Heart left ventricle (tissue), 13 donors: ENCODE measurements at regions not wholly inside any gene's neighbourhood (a gene's known extent, or its start where the extent isn't known, plus 50 kb on each side); places are given as distances from the start of the nearest gene placed in this dataset.

Experiments used
- CTCF ChIP-seq, 12 donors: fragments of 200-600 bp; sonication (generic) in 4 of 12; IDR thresholded peaks; one replicate each; pipeline versions ENCODE4 v1.5.0 to v1.8.0; 2018 to 2022; ENCODE audit warnings: antibody characterized with exemption in 12 of 12, mild to moderate bottlenecking in 5 of 12
- POLR2A ChIP-seq, 2 donors: fragments of 450-650 bp; IDR thresholded peaks; one replicate each; pipeline ENCODE4 v1.6.1; 2017; ENCODE audit warnings: antibody characterized with exemption in 2 of 2, mild to moderate bottlenecking in 2 of 2, moderate library complexity in 2 of 2
- donor health status: ischemic (EF 13 %, LVEDD 7.1; RV severe dilation, severe dysfunction).
- donor health status: DM: no; HTN: yes; CAD: no.
- donor health status: DM: no; HTN: no; CAD: no.
- donor health status: ischemic (EF 25% LVEDD 6.9; RV normal size, moderate dysfunction).
- donor health status: ischemic (EF 25% LVEDD 5.7; RV mildly dilated, moderate dysfunction).
- donor health status: ischemic (EF 35%, LVEDD 5.7; RV mildly dilated, moderate dysfunction).
- donor health status: nonischemic (EF 11% LVEDD 7.7; RV severe dilation, severe dysfunction).
- donor health status: DM: yes; HTN: yes; CAD: no.
- donor health status: PGD.
- donor health status: ischemic (EF 29% LVEDD 5.4; RV normal size, mild dysfunction).
- donor health status: nonischemic (EF 23%, LVEDD 6.1; RV moderate dilation, normal function).

- TF ChIP-seq POLR2A (IDR thresholded peaks at IDR 0.05) (no peak), CTCF (IDR thresholded peaks at IDR 0.05) (no peak)
These were observed 133.6 kb upstream of the NAV3 start for GRCh38 chr12:77697126-77697525.
